ENCODE measurements at regions not wholly inside any gene's neighbourhood (a gene's known extent, or its start where the extent isn't known, plus 50 kb on each side); places are given as distances from the start of the nearest gene placed in this dataset.

- Mint-ChIP-seq H3K27me3 (ENCODE audit: insufficient read depth, unreplicated experiment) (no peaks in the 10 kb centered on the region), H3K9me3 (ENCODE audit: unreplicated experiment) (peaks cover 15% of the 10 kb centered on the region), H3K27ac (ENCODE audit: low read depth, unreplicated experiment) (no peak overlapping the region), H3K4me3 (ENCODE audit: unreplicated experiment) (no peak overlapping the region), H3K36me3 (ENCODE audit: insufficient read depth, unreplicated experiment) (no peaks in the 10 kb centered on the region), H3K4me1 (ENCODE audit: insufficient read depth, unreplicated experiment) (no peaks in the 10 kb centered on the region)
- DNase-seq (ENCODE audit: unreplicated experiment): no peak
- no peak for TF ChIP-seq CTCF (IDR thresholded peaks at IDR 0.05; ENCODE audit: unreplicated experiment)
- intact Hi-C loops (cut with micrococcal nuclease): no loop called here
- CTCF ChIA-PET: interaction anchor here (0.9 to 1.1 kb wide), 2 partner anchors 14 to 509 kb away, joined by 3 read pairs; no protein-coding TSS in a partner anchor
- POLR2A ChIA-PET: interaction anchor here (1.0 kb wide), 1 partner anchor 33 kb away, joined by 4 read pairs; no protein-coding TSS in a partner anchor
- no TSS peak for BruUV-seq (replicated peaks)
Measured at GRCh38 chr13:97526556-97526955, 92.6 kb downstream of the RAP2A start.

GRCh38 chr13:97528518-97528917 lies 94.5 kb downstream of the RAP2A start:
- no peaks in the 10 kb centered on the region for H3K27me3 Mint-ChIP-seq (ENCODE audit: insufficient read depth, unreplicated experiment)
- no peaks in the 10 kb centered on the region for H3K4me1 Mint-ChIP-seq (ENCODE audit: insufficient read depth, unreplicated experiment)
- H3K27ac Mint-ChIP-seq (ENCODE audit: low read depth, unreplicated experiment): no peak overlapping the region
- H3K9me3 Mint-ChIP-seq (ENCODE audit: unreplicated experiment): peaks cover 8% of the 10 kb centered on the region
- BruUV-seq (replicated peaks): no TSS peak
- H3K4me3 Mint-ChIP-seq (ENCODE audit: unreplicated experiment): no peak overlapping the region
- ChIA-PET POLR2A (no interaction called here), CTCF (no interaction called here)
- intact Hi-C loops (cut with micrococcal nuclease): no loop called here
- no peaks in the 10 kb centered on the region for H3K36me3 Mint-ChIP-seq (ENCODE audit: insufficient read depth, unreplicated experiment)
- no peak for DNase-seq (ENCODE audit: unreplicated experiment)
- no peak for TF ChIP-seq CTCF (IDR thresholded peaks at IDR 0.05; ENCODE audit: unreplicated experiment)

GRCh38 chr13:97534540-97534939 lies 100.6 kb downstream of the RAP2A start:
- no peak for TF ChIP-seq CTCF (IDR thresholded peaks at IDR 0.05; ENCODE audit: unreplicated experiment)
- Mint-ChIP-seq H3K9me3 (ENCODE audit: unreplicated experiment) (no peaks in the 10 kb centered on the region), H3K27me3 (ENCODE audit: insufficient read depth, unreplicated experiment) (no peaks in the 10 kb centered on the region), H3K36me3 (ENCODE audit: insufficient read depth, unreplicated experiment) (no peaks in the 10 kb centered on the region), H3K27ac (ENCODE audit: low read depth, unreplicated experiment) (no peak overlapping the region), H3K4me3 (ENCODE audit: unreplicated experiment) (no peak overlapping the region), H3K4me1 (ENCODE audit: insufficient read depth, unreplicated experiment) (no peaks in the 10 kb centered on the region)
- BruUV-seq (replicated peaks): no TSS peak
- intact Hi-C loops (cut with micrococcal nuclease): no loop called here
- POLR2A ChIA-PET: no interaction called here
- no peak for DNase-seq (ENCODE audit: unreplicated experiment)
- CTCF ChIA-PET: no interaction called here

- Mint-ChIP-seq H3K4me1 (ENCODE audit: insufficient read depth, unreplicated experiment) (no peaks in the 10 kb centered on the region), H3K9me3 (ENCODE audit: unreplicated experiment) (no peaks in the 10 kb centered on the region), H3K36me3 (ENCODE audit: insufficient read depth, unreplicated experiment) (no peaks in the 10 kb centered on the region), H3K27ac (ENCODE audit: low read depth, unreplicated experiment) (no peak overlapping the region), H3K27me3 (ENCODE audit: insufficient read depth, unreplicated experiment) (no peaks in the 10 kb centered on the region), H3K4me3 (ENCODE audit: unreplicated experiment) (no peak overlapping the region)
- intact Hi-C loops (cut with micrococcal nuclease): no loop called here
- BruUV-seq (replicated peaks): no TSS peak
- ChIA-PET POLR2A (interaction anchor here (0.9 kb wide), 1 partner anchor 103 kb away, joined by 3 read pairs; no protein-coding TSS in a partner anchor), CTCF (interaction anchor here (1.4 kb wide), 1 partner anchor 12 kb away, joined by 3 read pairs; no protein-coding TSS in a partner anchor)
- DNase-seq (ENCODE audit: unreplicated experiment): no peak
- no peak for TF ChIP-seq CTCF (IDR thresholded peaks at IDR 0.05; ENCODE audit: unreplicated experiment)
Measured at GRCh38 chr13:97535614-97536013, 101.6 kb downstream of the RAP2A start.
